HG02571 (cell line): ENCODE measurements at regions not wholly inside any gene's neighbourhood (a gene's known extent, or its start where the extent isn't known, plus 50 kb on each side); places are given as distances from the start of the nearest gene placed in this dataset.
"Not testable (repeated sequence)": the region's sequence is repeated elsewhere in the genome, so short reads cannot be mapped to it uniquely, and the experiment has no call there.

ENCODE experiments used
- ATAC-seq: cut with Tn5 transposase; IDR thresholded peaks from one replicate; pipeline ENCODE4 v1.9.1; 2021; ENCODE audit warnings: mild to moderate bottlenecking, moderate library complexity; ENCODE audit not compliant: unreplicated experiment

DNA sequence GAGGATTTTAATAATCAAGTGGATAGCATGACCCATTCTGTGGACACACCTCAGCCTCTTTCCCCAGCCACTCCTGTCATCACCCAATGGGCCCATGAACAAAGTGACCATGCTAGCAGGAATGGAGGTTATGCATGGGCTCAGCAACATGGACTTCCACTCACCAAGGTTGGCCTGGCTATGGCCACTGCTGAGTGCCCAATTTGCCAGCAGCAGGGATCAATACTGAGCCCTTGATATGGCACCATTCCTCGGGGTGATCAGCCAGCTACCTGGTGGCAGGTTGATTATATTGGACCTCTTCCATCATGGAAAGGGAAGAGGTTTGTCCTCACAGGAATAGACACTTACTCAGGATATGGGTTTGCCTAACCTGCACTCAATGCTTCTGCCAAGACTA, 173.9 kb upstream of the C1orf87 start:
- not testable (repeated sequence) for ATAC-seq

DNA sequence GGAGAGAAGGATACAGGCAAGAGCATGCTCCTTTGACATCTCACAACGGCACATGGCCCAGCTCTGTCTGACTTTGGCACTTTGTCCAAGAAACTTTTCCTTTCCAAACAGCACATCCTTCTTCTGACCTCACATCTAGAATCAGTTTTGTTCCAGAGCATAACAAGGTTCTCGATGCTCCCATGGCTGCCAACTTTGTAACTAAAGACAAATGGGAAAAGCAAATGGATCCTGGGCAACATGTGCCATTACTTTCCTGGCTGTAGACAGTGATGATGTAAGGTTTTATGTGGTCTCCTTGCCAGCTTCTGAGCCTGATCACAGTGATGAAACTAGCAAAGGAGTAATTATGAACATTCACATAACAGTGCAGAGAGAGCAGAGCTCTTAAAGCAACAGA, 171.8 kb upstream of the C1orf87 start:
- no peak for ATAC-seq

- ATAC-seq = no peak
These were observed 171.3 kb upstream of the C1orf87 start for GRCh38 chr1:60244906-60245305.

GRCh38 chr1:60235275-60235674, 161.7 kb upstream of the C1orf87 start:
- ATAC-seq = no peak

GRCh38 chr1:60234776-60235175, 161.2 kb upstream of the C1orf87 start:
- no peak for ATAC-seq

GRCh38 chr1:60229821-60230220, 156.3 kb upstream of the C1orf87 start:
- ATAC-seq = no peak

GRCh38 chr1:60228041-60228491, 154.5 kb upstream of the C1orf87 start:
- no peak for ATAC-seq

DNA sequence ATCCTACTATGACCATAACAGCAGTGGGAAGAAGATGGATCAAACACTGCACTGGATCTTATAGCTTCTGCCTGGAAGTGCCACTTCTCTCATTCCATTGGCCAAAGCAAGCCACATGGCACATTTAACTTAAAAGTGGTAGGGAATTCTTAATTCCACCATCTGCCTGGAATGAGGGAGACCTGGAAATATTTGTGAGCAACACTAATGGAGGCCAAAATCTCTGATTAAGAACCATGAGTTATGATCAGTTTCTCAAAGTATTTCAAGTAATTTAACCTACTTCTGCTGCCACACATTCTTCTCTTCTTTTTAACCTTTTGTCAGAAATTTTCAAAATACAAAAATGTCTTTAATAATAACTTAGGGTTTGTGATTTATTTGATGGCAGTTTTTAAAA, 154.0 kb upstream of the C1orf87 start:
- no peak for ATAC-seq

DNA sequence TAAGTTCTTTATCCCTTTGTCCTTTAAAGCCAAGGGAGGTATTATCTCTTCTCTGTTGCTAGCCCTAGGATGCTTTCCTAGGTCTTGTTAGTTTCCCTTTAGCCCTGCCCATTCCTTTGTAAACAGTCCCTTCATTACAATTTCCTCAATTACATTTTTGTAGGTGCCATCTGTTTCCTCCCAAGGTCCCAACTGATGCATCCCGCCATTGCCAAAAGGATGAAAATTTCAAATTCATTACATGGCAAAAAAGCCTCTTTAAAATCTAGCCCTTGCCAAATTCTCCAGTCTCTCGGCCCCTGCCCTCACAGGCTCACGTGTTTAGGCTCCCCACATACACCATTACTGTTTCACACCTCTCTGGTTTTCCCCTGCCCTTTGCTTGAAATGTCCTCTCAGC, 151.9 kb upstream of the C1orf87 start:
- ATAC-seq = no peak

GRCh38 chr1:60224523-60224922, 151.0 kb upstream of the C1orf87 start:
- no peak for ATAC-seq

GRCh38 chr1:60223158-60223557, 149.6 kb upstream of the C1orf87 start:
- no peak for ATAC-seq

- no peak for ATAC-seq
These were observed 149.0 kb upstream of the C1orf87 start for GRCh38 chr1:60222360-60223115.

GRCh38 chr1:60213253-60213652, 139.7 kb upstream of the C1orf87 start:
- no peak for ATAC-seq

DNA sequence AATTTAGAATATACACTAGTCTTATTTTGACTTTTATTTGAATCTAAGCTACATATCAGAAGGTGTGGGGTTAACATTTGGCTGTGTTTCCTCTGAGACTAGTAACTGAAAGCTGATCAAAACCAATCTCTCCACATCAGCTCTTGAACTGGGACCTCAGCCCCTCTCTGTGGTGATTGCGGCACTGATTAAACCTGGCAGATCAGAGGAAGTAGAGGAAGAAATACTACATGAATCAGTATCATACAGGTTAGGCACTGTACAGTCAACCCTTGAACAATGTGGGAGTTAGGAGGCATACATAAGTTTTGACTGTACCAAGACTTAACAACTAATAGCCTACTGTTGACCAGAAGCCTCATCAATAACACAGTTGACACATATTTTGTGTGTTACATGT, 122.5 kb upstream of the C1orf87 start:
- ATAC-seq = no peak

GRCh38 chr1:60185684-60186083, 112.1 kb upstream of the C1orf87 start:
- ATAC-seq = no peak

DNA sequence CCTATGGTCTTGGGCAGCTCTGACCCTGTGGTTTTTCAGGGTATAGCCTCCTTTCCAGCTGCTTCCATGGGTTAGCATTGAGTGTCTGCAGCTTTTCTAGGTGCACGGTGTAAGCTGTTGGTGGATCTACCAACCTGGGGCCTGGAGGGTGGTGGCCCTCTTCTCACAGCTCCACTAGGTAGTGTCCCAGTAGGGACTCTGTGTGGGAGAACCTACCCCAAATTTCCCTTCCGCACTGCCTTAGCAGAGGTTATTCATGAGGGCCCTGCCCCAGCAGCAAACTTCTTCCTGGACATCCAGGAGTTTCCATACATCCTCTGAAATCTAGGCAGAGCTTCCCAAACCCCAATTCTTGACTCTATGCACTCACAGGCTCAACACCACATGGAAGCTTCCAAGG, 111.0 kb upstream of the C1orf87 start:
- ATAC-seq = no peak

GRCh38 chr1:60173729-60174505, 100.3 kb upstream of the C1orf87 start:
- ATAC-seq = no peak

- no peak for ATAC-seq
These were observed 99.4 kb upstream of the C1orf87 start for GRCh38 chr1:60173006-60173405.

DNA sequence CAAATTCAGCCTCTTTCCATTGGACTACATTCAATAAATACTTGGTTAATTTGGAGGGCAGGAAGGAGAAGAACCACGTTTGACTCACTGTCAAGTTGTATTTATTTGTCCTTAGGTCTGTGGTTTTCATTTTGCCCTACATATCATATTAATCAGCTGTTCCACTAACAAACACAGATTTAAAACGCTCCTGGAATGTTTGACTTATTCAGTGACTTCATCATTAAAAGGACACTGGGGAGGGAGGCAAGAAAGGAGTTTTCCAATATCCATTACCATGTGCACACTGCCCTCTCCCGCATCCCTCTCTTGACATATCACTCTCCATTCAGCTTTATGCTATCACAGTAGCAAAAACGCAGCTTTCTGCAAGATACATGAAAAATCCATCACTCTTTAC, 98.2 kb upstream of the C1orf87 start:
- no peak for ATAC-seq

DNA sequence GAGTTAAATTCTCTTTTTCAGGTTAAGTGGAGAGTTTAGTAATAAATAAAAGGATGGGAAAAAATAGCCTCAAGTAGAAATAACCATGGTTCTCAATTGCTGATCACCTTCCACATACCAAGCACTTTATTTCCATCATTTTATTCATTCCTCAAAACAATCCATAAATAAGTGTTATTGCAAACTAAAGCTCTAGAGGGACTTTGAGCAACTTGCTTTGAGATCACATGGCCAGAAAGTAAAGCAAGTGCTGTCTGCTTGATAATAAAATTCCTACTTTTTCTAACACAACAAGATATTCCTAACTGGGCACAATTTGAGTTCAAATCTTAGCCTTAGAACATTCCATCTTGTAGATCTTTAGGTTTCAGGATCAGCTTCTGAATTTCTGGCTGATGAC, 97.1 kb upstream of the C1orf87 start:
- ATAC-seq = no peak

DNA sequence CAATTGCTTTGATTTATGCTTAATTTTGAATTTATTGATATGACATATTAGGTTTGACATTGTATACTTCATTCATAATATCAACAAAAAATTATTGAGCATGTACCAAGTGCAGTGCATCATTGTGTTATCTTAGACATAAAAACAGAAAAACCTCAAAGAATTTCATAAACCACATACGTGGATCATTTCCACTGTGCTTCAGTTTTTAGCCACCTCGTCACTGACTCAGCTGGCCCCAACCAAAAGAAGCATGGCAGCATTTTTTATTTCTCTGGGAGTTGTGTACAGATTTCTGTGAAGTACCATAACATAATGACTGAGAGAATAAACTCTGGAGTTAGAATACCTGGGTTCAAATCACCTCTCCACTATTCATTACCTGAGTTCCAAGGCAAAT, 95.6 kb upstream of the C1orf87 start:
- ATAC-seq = no peak

GRCh38 chr1:60162936-60163335, 89.4 kb upstream of the C1orf87 start:
- no peak for ATAC-seq
